ENCODE measurements at regions not wholly inside any gene's neighbourhood (a gene's known extent, or its start where the extent isn't known, plus 50 kb on each side); places are given as distances from the start of the nearest gene placed in this dataset.

- FAIRE-seq: peak; percentile 55
Observed at GRCh38 chr3:104445252-104445919, 921.3 kb upstream of the ALCAM start.

DNA sequence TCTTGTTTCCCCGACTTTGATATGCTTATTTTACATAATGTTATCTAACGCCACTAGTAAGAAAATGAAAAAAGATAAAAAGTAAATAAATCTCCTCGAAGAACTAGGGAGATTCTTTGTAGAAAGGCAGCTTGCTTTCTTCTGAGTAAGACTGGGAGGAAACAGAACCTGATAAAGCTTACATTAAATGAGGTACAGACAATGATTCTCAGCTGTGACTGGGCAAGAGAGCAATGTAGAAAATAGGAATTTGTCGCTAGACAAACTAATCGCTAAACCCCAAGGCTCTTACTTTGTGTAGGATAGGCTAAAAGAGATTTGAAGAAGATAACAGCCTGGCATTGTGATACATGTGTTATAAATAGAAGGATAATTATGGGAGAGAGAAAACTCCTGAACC, 919.0 kb upstream of the ALCAM start:
- no peak for FAIRE-seq

GRCh38 chr3:104452697-104453096, 914.0 kb upstream of the ALCAM start:
- FAIRE-seq: no peak

GRCh38 chr3:104458657-104459056, 908.1 kb upstream of the ALCAM start:
- no peak for FAIRE-seq

DNA sequence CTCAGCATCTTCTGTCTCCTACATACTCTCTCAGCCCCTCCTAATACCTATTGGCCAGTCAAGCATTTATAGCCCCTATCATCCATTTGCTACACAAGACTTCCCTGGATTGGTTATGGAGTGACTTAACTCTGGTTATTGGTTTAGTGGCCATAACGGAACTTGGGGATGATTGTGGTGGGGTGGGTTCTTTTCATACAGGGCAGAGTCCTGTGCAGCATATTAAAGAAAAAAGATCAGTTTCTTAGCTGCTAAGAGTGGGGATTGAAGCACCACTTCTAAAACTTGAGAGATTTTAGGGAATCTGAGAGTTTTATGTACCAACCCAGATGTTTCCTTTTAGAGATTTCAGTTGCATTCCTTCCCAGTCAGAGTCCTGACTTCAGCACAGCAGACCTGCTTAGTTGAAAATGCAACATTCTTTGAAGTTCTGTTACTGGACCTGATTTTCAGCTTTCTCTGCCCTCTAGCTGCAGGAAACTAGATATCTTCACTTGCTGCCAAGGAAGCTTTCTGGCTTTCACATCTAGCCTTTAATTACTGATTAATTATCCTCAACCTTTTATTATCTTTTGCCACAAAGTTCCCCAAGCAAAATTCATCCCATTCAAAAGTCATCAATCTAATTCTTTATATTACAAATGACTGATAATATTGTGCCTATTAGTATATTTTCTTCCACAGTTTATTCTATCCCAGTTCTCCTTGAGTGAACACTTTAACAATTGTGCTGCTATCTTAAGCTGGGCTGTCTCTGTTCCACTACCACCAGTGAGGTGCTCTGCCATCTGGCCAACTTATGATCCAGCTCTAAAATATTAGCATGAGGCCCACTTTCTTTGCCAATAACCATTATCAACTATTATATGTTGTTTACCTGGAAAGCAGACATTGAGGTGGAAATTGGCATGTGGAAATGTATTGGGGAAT, 906.0 kb upstream of the ALCAM start:
- no peak for FAIRE-seq

- no peak for FAIRE-seq
Observed at GRCh38 chr3:104461431-104461830, 905.3 kb upstream of the ALCAM start.

- no peak for FAIRE-seq
Observed at GRCh38 chr3:104472221-104472620, 894.5 kb upstream of the ALCAM start.

DNA sequence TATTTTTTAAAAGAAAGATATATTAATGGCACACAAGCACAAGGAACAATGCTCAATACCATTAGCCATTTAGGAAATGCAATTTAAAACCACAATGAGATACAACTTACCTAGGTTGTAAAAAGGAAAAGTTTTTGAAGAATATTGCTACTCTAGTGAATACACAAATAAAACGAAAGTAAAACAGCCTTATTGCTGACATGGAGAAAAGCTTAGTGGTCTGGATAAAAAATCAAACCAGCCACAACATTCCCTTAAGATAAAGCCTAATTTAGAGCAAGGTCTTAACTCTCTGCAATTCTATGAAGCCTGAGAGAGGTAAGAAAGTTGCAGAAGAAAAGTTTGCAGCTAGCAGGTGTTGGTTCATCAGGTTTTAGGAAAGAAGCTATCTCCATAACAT, 892.7 kb upstream of the ALCAM start:
- no peak for FAIRE-seq

DNA sequence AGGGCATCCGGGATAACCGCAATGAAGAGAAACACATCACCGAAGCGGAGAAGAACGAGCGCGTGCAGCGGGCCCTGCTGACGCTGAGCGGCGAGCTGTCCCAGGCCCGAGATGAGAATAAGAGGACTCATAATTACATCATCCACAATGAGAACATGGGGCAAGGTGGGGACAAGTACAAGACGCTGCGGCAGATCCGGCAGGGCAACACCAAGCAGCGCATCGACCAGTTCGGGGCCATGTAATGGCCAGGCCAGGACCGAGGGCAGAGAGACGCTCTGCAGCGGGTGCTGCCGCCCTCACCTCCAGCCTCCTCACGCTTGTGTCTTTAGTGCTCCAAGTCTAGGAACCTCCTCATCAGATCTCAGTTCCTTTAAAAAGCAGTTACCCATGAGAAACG, 863.7 kb upstream of the ALCAM start:
- no peak for FAIRE-seq

- FAIRE-seq: peak; percentile 55
Observed at GRCh38 chr3:104510131-104510849, 856.4 kb upstream of the ALCAM start.

DNA sequence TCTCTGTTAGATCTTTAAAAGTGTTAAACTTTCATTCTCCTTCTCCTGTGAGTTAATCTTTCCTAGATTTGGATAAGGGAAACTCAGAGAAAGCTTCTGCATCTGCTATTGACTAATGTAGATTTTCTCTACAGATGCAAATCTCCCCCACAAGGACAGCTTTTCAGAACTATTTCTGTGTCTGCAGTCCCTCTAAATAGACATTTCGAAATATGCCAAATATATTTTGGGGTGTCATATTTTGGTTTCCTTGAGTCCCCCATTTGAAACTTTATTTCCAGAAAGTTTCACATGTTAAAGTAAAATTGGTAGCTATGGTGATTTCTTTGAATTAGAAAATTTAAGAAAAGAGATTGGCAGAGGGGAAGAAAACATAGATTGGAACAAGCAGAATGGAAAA, 852.3 kb upstream of the ALCAM start:
- FAIRE-seq: no peak

GRCh38 chr3:104514776-104515175, 851.9 kb upstream of the ALCAM start:
- FAIRE-seq: no peak

DNA sequence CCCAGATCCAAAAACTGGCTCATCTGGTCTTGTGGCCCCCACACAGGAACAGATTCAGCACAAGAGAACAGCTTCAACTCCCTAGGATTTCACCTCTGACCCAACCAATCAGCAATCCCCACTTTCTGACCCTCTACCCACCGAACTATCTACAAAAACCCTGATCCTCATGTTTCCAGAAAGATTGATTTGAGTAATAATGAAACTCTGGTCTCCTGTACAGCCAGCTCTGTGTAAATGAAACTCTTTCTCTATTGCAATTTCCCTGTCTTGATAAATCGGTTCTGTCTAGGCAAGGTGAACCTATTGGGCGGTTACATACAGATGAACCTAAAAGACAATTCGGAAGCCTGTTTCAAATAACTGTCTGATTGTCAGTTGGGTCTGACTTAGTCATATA, 847.6 kb upstream of the ALCAM start:
- FAIRE-seq: no peak

GRCh38 chr3:104519468-104520227, 847.1 kb upstream of the ALCAM start:
- no peak for FAIRE-seq

GRCh38 chr3:104520228-104520655, 846.5 kb upstream of the ALCAM start:
- no peak for FAIRE-seq

GRCh38 chr3:104521606-104522336, 844.9 kb upstream of the ALCAM start:
- no peak for FAIRE-seq

DNA sequence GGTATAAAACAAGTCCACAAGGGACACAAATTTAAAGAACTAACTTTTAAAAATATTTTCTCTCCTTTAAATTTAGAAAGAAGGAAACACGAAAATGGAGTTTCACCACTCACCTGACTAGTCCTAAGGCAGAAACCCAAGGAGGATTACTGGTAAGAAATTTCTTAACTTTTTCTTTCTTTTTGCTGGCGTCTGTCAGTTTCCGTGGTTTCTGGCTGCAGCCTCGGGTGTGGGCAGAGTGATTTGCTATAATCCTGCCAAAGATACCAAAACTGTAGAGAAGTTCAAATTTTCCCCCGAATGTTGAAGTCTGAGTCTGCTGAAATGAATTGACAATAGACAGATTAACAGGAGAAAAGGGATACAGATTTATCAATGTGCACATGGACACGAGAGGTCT, 843.6 kb upstream of the ALCAM start:
- no peak for FAIRE-seq

GRCh38 chr3:104526901-104527401, 839.8 kb upstream of the ALCAM start:
- no peak for FAIRE-seq

DNA sequence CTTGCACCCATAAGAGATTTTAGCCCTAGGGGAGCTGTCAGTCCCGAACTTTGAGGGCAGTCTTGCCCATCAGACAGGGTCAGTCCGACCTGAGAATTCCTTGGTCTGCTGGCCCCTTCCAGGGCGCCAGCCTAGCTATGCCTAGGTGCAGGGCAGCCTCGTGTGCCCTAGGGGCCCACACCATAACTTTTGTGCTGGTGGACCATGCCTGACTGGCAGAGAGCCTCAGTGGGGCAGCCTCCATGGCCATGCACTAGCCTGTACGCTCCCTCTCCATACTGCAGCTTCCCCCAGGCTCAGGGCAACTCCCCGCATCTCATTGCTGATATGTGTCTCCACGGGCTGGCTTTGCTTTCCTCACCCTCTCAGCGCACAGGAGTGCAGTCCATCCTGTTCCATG, 835.8 kb upstream of the ALCAM start:
- no peak for FAIRE-seq

GRCh38 chr3:104536715-104537114, 830.0 kb upstream of the ALCAM start:
- no peak for FAIRE-seq

- no peak for FAIRE-seq
Observed at GRCh38 chr3:104537323-104537722, 829.4 kb upstream of the ALCAM start.

DNA sequence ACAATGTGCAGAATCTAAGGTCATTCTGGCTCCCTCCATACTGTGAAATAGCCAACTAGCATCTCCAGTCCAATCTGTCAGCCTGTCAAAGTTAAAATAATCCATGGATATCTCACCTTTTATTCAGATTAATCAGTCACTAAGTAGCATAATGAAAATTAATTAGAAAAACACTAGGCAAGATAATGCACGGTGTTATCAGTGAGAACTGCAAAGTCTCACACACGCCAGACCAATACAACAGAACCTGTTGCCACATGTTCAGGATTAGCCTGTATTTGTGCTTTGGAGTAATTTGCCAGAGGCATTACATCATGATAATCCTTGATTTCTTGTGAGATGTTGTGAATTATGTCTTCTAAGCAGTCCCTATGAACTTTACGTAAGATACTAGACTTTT, 820.4 kb upstream of the ALCAM start:
- no peak for FAIRE-seq

Measured in islet of Langerhans (tissue), 1 donor.